Bronchial epithelial cell (primary cell): ENCODE measurements at regions not wholly inside any gene's neighbourhood (a gene's known extent, or its start where the extent isn't known, plus 50 kb on each side); places are given as distances from the start of the nearest gene placed in this dataset.
"Not testable (repeated sequence)": the region's sequence is repeated elsewhere in the genome, so short reads cannot be mapped to it uniquely, and the experiment has no call there.

Experiments used
- DNase-seq: peaks from one replicate; pipeline ENCODE4 v3.0.0-alpha.2; 2010; ENCODE audit warnings: low read depth
- FAIRE-seq: peaks from 2 replicates; lab custom pipeline; 2011; peaks lifted over from hg19 to GRCh38; lab: Jason Lieb, UNC
- H3K27me3 ChIP-seq: 2 replicates; pipeline ENCODE4 v1.5.1; 2011; ENCODE audit warnings: low read length; ENCODE audit not compliant: control insufficient read depth, insufficient read depth
- H3K36me3 ChIP-seq: 2 replicates; pipeline ENCODE4 v1.5.1; 2011; ENCODE audit warnings: low read length; ENCODE audit not compliant: control insufficient read depth, insufficient read depth
- H3K4me3 ChIP-seq: 2 replicates; pipeline ENCODE4 v1.5.1; 2011; ENCODE audit warnings: mild to moderate bottlenecking, low read depth, low read length, control low read depth
- CTCF ChIP-seq: IDR thresholded peaks from 2 replicates; pipeline ENCODE4 v1.5.1; 2011; ENCODE audit warnings: mild to moderate bottlenecking, moderate library complexity, low read length, control low read depth, inconsistent platforms; ENCODE audit not compliant: insufficient read depth, severe bottlenecking

GRCh38 chr14:106185837-106186233 lies 659.5 kb downstream of the TMEM121 start:
- no peak overlapping the region for H3K4me3 ChIP-seq
- no peak for TF ChIP-seq CTCF
- FAIRE-seq, result no peak
- no peaks in the 10 kb centered on the region for H3K27me3 ChIP-seq
- H3K36me3 ChIP-seq, result no peaks in the 10 kb centered on the region
- no peak for DNase-seq

DNA sequence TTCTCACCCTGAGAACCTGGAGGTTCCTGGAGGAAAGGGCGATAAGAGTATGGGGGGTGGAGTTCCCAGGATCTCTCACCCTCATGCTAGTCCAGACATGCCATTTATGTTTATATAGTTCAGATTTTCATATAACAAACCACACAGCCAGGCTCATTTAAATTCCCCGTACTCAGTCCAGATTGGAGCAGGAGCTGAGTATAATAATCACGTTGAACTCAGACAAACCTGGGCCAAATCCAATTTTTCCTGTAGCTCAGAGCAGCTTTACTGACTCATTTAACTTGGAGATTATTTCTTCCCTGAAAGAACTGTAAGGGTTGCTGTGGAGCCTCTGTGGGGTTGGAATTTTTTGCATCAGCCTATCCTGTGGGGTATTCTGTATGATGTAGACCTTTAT lies 660.8 kb downstream of the TMEM121 start:
- no peak for FAIRE-seq
- Histone ChIP-seq H3K36me3 (no peaks in the 10 kb centered on the region), H3K4me3 (no peak overlapping the region), H3K27me3 (no peaks in the 10 kb centered on the region)
- TF ChIP-seq CTCF, result no peak
- peak; percentile 30 for DNase-seq

DNA sequence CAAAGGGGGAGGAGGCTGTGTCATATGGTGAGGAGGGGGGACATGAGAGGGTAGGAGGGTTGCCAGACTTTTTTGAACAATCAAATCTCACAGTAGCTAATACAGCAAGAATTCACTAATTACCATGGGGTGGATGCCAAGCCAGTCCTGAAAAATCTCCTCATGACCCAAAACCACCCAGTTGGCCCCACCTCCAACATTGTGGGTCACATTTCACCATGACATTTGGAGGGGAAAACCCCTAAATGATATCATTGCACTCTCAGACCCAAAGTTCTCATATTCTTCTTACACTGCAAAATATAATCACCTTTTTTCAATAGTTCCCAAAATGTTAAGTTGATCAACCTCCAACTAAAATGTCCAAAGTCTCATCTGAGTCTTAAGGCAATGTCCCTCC lies 666.3 kb downstream of the TMEM121 start:
- not testable (repeated sequence) for DNase-seq, FAIRE-seq, H3K36me3 ChIP-seq, H3K27me3 ChIP-seq, H3K4me3 ChIP-seq

GRCh38 chr14:106196459-106196858 lies 670.1 kb downstream of the TMEM121 start:
- DNase-seq, FAIRE-seq, H3K27me3 ChIP-seq: not testable (repeated sequence)

GRCh38 chr14:106197264-106197663 lies 670.9 kb downstream of the TMEM121 start:
- H3K4me3 ChIP-seq, FAIRE-seq, H3K27me3 ChIP-seq, H3K36me3 ChIP-seq, DNase-seq: not testable (repeated sequence)

More at GRCh38 chr14:106196459-106196858, 670.1 kb downstream of the TMEM121 start:
- not testable (repeated sequence) for H3K36me3 ChIP-seq, H3K4me3 ChIP-seq

GRCh38 chr14:106199097-106199496 lies 672.7 kb downstream of the TMEM121 start:
- no peak for DNase-seq
- Histone ChIP-seq H3K27me3 (no peaks in the 10 kb centered on the region), H3K4me3 (no peak overlapping the region), H3K36me3 (no peaks in the 10 kb centered on the region)
- peak; percentile 50 for FAIRE-seq
- no peak for TF ChIP-seq CTCF

GRCh38 chr14:106200541-106201315 lies 674.3 kb downstream of the TMEM121 start:
- H3K4me3 ChIP-seq, result no peak overlapping the region
- FAIRE-seq (no peak), DNase-seq (no peak)
- H3K27me3 ChIP-seq, result no peaks in the 10 kb centered on the region
- no peak for TF ChIP-seq CTCF
- H3K36me3 ChIP-seq, result no peaks in the 10 kb centered on the region
